NCI-H1092 treated with DMSO at 0.1 percent for 48 hours (cell line): ENCODE measurements at regions not wholly inside any gene's neighbourhood (a gene's known extent, or its start where the extent isn't known, plus 50 kb on each side); places are given as distances from the start of the nearest gene placed in this dataset.

Experiments
- DNase-seq: peaks from one replicate; lab custom pipeline; 2025; lab: John Stamatoyannopoulos, UW

DNA sequence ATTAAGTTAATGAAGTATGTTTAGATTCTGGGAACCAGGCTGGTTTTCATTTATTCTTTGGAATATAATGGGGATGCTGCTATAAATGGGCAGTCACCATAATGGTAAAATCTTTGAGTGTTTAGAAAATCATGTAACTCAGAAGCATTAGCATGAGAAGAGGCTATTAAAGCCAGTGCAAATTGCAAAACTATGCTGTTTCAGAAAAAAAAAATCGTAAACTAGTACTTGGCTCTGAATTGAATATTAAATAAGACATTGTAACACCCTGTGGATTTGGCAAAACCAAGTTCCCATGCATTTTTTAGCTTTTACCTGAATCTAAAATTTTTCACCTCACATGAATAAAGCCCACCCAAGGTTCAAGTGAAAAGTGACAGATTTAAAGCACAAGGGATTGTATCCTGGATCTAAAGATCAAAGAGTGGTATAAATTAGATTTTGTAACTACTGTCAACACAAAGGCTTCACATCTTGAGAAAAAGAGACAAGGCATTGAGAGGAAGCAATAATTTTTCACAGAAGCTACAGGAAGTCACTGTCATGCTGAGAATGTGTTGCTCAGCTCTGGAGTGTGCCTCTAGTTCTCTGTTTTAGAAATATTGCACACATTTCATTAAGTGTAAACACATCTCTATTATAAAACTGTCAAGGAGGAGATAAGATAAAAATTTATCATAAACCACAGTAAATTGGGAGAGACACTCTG, 142.2 kb downstream of the ABCA8 start:
- no peak for DNase-seq

GRCh38 chr17:68809148-68809547, 146.0 kb downstream of the ABCA8 start:
- no peak for DNase-seq

DNA sequence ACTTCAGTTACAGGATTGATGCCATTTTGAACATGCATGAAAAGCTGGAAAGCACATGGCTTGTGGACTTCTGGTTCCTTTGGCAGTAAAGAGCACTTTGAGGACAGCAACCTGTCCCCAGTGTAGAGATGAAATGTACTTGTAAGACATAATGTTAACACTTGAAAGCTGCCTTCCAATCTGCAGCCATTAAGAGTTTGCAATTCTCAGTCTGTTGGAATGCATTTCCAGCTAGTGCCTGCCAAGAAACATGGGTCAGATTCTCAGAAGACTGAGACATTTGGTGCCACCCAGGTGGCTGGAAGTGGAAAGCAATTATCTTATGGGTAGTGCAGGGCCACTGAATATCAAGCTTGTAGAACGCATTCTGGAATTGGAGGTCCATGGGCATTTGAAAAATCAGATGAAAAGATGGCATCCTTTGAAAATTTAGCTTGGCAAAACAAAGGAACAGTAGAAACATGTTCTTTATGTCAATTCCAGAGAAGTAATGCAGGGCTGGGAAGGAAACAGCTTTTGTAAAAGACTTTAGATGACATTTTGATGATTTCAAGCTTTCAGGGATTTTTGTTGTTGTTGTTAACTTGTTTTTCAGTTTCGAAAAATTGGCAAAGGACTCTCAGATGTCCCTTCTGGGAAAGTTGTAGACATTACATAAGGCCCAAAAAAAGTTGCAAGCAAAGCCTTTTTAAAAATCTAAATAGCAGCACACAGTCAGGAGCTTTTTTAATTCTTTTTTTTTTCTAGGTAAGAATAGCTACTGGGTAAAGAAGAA, 147.0 kb downstream of the ABCA8 start:
- no peak for DNase-seq

DNA sequence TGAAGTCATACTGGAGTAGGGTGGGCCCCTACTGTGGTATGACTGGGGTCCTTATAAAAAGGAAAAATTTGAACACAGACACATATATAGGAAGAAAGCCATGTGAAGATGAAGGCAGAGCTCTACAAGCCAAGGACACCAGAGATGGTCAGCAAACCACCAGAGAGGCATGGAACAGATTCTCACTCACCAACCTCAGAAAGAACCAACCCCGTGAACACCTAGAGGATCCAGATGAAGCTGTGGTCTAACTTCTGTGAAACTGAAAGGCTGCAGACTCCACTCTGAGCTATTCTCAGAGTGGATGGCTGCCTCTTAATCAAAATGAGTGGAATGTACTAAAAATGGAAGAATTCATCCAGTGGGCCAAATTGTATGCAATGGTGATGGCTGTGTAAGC, 149.6 kb downstream of the ABCA8 start:
- no peak for DNase-seq

DNA sequence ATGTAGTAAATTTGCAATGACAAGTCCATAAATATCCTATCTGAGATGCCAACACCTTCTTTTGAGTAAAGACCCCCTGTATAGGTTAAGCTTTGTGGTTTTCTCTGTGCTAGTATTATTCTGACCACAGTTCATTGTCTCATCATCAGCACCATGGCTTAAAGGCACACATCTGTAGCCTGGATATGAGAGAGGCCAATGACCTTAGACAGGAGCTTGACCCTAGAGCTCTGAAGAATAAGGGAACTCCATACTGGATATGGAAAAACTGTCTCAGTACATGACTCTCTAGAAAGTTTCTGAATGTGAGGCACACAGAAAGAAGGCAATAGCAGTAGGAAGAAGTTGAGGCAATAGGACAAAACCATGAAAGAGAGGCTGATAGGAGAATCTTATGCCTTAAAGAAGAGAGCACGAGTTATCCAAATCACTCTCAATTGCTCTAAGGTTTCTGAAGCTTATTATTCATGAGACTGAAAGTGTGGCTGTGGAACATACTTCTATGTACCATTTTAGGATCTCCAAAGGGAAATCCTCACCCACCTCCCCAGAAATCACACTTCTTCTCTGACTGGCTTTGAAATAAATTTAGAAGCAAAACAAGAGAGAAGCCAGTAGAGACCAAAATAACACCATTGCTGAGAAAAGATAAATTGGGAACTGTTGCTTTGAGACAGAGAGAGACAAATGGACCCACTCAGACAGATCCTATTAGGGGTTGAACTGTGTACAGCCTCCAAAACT, 150.2 kb downstream of the ABCA8 start:
- no peak for DNase-seq

- no peak for DNase-seq
These were observed 151.8 kb downstream of the ABCA8 start for GRCh38 chr17:68803164-68803929.

- no peak for DNase-seq
These were observed 153.6 kb downstream of the ABCA8 start for GRCh38 chr17:68801335-68802247.

DNA sequence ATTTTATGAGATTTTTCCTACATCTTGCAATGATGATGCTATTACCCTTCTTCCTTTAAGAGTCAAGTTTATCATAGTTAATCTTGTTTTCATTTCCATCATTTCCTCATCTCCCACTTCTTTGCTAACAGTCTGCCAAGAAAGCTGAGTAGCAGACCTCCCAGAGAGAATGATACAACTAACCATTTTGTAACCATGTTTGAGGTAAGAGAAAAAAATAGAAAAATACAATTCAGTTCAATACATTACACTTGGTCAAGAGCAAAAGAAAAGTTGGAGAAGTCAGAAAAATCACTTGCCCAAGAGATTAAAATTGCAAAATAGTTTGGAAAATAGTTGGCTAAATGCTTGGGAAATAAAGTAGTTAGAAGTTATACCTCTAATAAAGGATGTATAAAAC, 154.4 kb downstream of the ABCA8 start:
- DNase-seq, result no peak

- no peak for DNase-seq
These were observed 160.4 kb downstream of the ABCA8 start for GRCh38 chr17:68794636-68795434.

GRCh38 chr17:68792873-68793272, 162.3 kb downstream of the ABCA8 start:
- no peak for DNase-seq

GRCh38 chr17:68792042-68792685, 163.0 kb downstream of the ABCA8 start:
- no peak for DNase-seq

DNA sequence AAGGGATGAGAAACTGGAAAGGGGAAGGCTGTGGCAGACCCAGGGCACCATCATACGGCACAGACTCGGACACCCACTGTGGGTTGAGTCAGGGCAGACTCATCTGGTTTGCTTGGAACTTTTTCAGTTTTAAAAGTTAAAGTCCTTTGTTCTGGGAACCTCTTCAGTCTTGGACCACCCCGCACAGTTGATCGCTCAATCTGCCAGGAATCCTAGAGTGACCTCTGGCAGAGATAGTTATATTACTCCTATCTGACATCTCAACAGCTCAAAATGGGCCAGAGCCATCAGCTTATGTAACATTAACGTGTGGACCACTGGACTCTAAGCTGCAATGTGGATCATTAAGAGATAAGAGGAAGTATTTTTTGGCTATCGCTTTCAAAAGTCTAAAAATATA, 164.3 kb downstream of the ABCA8 start:
- DNase-seq, result no peak

DNA sequence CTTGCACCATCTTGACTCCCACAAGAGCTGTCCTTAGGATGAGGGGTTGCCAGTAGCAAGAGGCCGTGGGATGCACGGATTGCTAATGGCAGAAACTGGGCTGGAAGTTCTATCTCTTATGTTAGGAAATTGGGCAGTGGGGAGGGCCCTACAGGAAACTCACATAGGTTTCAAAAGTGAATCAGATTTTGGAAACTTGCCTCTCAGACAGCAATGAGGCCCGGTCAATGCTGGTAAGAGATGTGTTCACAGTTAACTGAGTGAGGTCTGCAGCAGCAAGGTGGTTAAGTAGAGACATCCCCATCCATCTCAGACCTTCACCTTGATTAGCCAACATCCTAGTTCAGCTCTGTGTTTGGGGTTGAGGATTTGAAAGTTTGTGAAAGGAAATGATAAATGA, 164.7 kb downstream of the ABCA8 start:
- DNase-seq, result no peak

DNA sequence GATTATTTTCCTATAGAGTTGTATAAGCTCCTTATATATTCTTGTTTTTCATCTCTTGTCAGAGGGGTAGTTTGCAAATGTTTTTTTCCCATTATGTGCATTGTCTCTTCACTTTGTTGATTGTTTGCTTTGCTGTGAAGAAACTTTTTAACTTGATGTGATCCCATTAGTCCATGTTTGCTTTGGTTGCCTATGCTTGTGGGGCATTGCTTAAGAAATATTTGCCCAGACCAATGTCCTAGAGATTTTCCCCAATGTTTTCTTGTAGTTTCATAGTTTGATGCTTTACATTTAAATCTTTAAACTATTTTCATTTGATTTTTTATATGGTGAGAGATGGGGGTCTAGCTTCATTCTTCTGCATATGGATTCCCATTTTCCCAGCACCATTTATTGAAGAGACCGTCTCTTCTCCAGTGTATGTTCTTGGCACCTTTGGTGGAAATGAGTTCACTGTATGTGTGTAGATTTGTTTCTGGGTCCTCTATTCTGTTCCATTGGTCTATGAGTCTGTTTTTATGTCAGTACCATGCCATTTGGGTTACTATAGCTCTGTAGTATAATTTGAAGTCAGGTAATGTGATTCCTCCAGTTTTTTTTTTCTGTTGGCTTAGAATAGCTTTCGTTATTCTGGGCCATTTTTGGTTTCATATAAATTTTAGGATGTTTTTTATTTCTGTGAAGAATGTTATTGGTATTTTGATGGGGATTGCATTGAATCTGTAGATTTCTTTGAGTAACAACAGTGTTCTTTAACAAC, 165.8 kb downstream of the ABCA8 start:
- DNase-seq, result no peak

GRCh38 chr17:68785565-68786486, 169.4 kb downstream of the ABCA8 start:
- DNase-seq, result no peak

- no peak for DNase-seq
These were observed 170.8 kb downstream of the ABCA8 start for GRCh38 chr17:68784431-68784830.

GRCh38 chr17:68783861-68784260, 171.3 kb downstream of the ABCA8 start:
- no peak for DNase-seq

DNA sequence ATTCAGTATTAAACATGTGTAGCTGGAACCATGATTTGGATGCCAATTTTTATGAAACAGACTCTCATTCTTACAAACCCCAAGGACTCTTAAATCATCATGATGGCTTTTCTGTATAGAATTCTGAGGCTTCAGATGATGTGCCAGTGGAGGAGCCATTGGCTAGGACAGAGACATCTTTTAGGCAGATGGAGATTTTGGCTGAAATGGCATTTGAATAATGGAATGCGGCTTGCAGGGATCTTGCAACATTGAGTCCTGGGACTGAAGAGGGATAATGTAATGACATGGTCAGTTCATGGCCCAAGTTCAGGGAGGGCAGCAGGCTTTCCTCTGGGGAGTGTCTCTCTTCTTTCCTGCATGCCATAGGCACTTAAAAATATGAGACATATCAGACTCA, 172.4 kb downstream of the ABCA8 start:
- no peak for DNase-seq
